Hematopoietic multipotent progenitor cell treated with erythropoietin and hydrocortisone succinate and interleukin-3 and kit ligand, for 17 days (in vitro differentiated cells): ENCODE measurements at regions not wholly inside any gene's neighbourhood (a gene's known extent, or its start where the extent isn't known, plus 50 kb on each side); places are given as distances from the start of the nearest gene placed in this dataset.
"Not testable (repeated sequence)": the region's sequence is repeated elsewhere in the genome, so short reads cannot be mapped to it uniquely, and the experiment has no call there.

Experiments
- DNase-seq: peaks from one replicate; pipeline ENCODE4 v3.0.0-alpha.2; 2015; ENCODE audit warnings: low spot score

DNA sequence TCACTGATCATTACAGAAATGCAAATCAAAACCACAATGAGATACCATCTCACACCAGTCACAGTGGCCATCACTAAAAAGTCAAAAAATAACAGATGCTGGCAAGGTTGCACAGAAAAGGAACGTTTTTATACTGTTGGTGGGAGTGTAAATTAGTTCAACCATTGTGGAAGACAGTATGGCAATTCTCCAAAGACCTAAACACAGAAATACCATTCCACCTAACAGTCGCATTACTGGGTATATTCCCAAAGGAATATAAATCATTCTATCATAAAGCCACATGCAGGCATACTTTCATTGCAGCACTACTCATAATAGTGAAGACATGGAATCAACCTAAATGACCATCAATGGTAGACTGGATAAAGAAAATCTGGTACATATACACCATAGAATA, 83.2 kb upstream of the ARID5B start:
- DNase-seq = not testable (repeated sequence)

DNA sequence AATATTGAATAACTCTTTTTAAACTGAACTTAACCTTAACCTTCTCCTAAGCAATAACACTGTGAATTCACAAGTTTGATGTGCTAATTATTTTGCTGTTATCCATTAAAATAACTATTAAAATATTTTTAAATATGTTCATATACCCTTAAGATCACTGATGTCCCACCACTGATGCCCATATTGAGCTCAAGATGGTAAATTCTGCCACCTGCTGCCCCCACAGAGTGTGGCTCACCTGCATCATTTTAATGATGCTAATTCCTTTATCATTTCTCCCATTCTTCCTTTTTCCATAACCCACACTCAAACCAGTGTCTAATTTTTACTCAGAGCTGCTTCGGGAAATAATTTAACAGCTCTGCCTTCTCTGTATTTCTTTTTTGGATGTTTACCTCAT, 82.3 kb upstream of the ARID5B start:
- DNase-seq = no peak

GRCh38 chr10:61821153-61821552, 80.3 kb upstream of the ARID5B start:
- no peak for DNase-seq

GRCh38 chr10:61821693-61822092, 79.8 kb upstream of the ARID5B start:
- DNase-seq = no peak

DNA sequence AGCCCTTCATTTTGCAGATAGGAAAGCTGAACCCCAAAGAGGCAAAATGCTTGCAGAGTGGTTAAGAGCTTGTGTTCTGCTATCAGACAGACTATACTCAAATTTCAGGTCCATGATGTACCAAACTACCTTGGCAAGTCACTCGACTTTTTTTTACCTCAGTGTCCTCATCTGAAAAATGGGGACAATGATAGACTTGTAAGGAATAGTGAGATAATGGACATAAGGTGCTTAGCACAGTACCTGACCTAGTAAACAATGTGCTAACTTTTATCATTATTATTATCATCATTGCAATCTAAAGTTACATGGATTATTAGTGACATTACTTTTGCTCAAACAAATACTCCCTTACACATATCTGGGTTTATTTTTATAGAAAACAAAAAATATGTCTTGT, 79.4 kb upstream of the ARID5B start:
- DNase-seq = no peak

DNA sequence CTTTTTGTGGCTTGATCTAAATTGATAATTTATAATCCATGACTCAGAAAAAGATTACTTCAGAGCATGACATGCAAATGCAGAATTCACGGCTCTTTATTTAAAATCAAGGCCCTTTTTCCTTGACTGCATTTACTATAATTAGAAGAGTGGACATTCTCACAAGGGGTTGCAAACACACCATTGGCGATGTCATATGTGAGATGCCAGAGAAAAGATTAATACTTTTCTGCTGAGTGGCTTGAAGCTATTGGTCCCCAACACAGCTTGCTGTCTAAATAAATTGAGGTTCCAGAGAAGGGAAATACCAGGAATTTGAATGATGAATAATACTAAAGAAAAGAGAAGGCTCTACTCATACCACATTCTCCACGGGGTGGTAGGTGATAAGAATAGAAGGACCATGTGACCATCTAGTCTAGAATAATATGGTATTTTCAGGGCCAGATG, 78.7 kb upstream of the ARID5B start:
- no peak for DNase-seq

DNA sequence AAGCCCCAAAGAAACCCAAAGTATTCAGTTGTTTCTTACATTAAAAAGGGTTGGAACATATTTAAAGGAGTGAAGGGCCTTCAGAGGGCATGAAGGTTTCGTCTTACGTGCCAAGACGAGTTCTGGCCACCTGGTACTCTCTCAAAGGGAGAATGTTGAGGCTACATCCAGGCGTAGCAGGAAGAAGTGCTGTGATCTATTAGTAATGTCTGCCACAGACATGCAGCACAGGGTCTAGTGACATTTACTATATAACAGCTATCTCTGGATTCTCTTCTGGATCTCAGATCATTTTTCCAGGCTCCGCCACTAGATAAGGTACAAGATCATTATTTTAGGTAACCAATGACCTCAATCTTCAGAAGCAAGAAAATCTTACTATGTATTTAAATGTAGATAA, 76.5 kb upstream of the ARID5B start:
- DNase-seq = no peak

- DNase-seq = no peak
Observed at GRCh38 chr10:61825628-61826027, 75.9 kb upstream of the ARID5B start.

GRCh38 chr10:61828034-61828433, 73.5 kb upstream of the ARID5B start:
- no peak for DNase-seq

DNA sequence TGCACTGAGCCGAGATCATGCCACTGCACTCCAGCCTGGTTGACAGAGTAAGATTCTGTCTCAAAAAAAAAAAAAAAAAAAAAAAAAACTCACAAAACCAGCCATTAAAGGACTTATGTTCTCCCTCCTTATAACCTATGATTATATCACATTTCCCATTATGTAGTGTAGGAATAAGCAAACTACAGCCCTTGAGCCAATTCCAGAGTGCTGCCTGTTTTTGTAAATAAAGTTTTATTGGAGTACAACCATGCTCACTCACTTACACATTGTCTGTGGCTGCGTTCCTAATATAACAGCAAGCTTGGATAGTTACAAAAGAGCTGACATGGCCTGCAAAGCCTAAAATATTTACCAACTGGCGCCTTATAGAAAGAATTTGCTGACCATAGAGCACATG, 72.7 kb upstream of the ARID5B start:
- no peak for DNase-seq

- no peak for DNase-seq
Observed at GRCh38 chr10:61830072-61830845, 71.2 kb upstream of the ARID5B start.

DNA sequence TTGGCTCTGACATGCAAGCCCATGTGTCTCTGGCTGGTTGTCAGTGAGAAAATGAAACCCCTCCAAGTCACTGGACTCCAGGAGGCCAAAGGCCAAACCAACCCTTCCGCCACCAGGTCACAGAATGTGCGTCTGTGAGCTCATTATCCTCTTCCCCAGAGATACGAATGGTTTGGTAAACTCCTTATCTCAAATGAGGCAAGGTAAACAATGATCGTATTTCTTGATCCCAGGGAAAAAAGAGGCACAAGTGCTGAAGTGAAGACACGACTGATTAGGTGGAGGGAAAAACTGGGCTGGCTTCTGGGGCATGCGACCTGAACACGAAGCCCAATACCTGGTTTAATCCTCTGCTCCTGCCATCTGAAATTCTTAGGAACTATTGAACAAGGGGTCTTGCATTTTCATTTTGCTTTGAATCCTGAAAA, 70.6 kb upstream of the ARID5B start:
- DNase-seq = no peak

DNA sequence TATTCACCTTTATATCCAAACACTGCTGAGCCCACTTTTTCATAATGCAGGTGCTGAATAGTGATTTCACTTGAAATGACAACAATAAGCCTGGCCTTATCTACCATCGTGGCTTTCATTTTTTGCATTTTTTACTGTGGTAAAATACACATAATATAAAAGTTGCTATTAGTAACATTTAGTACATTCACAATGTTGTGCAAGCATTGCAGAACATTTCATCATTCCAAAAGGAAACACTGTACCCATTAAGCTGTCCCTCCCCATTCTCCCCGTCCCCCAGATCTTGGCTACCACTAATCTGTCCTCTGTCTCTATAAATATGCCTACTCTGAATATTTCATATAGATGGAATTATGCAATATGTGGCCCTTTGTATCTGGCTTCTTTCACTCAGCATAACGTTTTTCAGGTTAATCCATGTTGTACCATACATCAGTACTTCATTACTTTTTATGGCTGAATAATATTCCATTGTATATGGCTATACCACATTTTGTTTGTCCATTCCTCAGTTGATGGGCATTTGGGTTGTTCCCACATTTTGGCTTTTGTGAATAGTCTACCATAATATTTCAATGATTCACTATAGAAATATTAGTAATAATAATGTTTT, 68.5 kb upstream of the ARID5B start:
- DNase-seq = no peak

DNA sequence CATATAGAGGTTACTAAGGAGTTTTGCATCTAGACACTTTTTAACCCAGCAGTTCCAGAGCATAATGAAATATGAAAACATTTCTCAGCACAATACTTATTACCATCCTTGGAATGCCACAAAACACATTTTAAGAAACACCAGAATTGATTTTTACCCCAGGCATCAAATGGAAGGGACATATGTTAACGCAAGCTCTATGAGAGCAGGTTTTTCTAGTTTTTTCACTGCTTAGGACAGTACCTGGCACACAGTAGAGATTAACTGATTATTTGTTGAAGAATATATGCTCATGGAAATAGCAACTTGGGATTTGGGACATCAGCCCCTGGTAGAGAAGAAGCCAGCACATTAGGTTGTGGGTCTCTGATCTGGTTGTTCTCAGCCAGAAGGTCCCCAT, 67.0 kb upstream of the ARID5B start:
- no peak for DNase-seq

- DNase-seq = no peak
Observed at GRCh38 chr10:61835069-61835945, 66.2 kb upstream of the ARID5B start.

DNA sequence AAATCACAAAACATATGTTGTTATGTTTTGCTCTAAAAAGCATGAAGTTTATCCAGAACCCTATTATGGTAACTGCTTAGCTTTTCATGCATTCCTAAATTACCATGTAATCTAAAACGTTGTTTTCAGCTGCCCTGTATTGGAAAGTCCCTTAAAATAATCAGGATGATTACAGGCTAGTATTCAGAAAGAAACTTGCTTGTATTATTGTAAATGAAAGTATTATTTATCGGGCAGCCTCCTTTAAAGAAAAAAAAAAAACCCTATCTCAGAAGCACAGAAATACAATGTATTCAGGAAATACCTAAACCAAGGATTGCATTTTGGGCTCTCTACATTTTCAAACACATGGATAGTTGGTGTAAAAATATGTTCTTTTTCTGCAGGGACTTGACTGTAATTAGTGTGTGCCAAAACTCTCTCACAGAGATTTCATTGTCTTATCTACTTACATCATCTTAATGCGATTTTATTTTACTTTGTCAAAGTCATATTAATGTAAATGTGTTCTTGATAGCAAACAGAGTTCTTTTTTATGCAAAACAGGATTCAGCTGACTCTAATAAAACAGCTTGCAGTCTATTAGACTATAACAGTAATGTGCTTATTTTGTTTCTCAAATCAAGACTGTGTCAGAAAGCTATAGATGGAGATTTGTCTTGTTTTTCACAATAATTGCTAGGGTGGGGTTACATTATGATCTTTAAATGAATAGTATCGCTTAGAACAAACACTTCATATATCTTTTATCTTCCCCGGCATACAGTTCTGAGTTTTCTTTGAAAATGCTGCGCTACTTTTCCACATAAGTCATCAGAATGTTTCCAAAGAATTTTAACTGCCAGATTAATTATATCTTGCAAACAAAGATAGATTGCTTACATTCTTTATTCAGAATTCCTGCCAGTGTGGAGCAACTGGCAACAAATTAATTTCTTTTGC, 65.3 kb upstream of the ARID5B start:
- DNase-seq = no peak

DNA sequence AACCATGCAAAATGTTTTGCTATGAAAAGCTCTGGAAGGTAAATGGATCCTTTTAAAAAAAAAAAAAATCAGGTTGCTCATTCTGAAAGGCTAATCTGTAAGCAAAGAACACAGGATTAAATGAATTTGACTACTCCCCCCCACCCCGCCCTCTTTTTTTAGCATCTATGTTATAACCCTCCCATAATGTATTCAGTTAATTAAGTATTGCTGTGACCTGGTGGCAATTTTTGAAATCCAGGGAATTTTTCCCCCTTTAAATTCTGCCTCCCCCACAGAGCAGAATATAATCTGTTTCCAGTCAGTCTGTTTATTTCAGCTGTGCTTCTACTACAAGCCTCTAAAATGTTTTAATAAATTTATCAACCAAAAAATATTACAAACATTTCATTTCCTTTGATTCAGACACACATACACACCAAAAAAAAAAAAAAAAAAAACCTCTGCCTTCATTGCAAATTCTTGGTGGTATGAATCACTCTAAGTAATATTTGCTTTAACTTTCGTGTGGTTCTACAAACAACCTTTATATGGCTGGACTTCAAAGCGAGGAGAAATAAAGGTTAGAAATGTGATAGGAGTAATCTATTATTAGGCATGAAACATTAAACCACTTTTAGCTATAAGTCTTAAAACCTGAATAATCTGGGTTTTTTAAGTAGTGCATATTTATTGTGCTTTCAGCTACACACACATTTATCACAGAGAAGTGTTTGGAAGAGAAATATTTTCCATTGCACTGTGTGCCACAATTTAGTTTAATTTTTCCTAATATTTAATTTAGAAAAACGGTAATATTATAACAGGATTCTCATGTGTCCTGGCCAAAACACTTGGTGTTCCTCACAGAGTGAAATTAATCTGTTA, 64.4 kb upstream of the ARID5B start:
- no peak for DNase-seq

DNA sequence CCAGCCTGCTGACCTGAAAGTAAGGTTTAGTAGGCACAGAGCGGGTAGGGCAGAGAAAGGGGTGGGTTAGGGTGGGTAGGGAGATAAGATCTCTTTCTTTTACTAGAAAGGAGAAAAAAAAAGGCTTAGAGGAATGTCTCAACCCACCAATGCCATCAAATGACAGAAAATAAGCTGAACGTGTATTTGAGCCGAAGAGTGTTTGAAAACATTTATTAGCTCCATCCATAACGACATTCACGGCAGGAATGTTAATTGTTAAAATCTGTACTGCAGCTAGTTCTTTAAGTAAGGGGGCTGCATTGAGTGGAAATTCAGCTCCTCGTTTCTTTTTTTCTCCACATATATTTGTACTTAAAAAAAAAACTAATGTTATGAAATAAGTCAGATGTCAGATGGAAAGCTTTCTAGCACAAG, 63.7 kb upstream of the ARID5B start:
- DNase-seq = no peak

- DNase-seq = no peak
Observed at GRCh38 chr10:61839916-61840315, 61.6 kb upstream of the ARID5B start.

DNA sequence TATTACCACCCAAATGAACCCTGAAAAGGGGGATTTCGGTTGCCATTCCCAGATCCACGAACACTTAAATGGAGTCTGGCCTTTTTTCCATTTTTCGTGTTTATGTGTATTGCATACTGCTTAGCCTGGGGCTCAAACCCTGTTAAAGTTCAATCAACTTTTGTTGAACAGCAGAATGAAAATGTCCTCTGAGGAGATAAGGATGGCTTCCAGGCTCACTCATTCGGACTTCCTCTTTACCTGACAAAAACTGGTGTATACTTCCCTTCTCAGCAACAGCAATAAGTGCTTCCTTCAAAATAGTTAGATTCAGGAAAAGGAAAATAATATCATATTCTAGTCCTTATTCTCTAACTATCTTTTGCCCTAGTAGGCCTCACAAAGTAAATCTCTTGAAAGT, 61.1 kb upstream of the ARID5B start:
- DNase-seq = no peak
